Activated CD4-positive, alpha-beta T cell treated with anti-CD3 and anti-CD28 coated beads, Interleukin-2, Interleukin-4, amounts not matched to agents 100 ng/mL and 50 ng/mL, durations not matched to agents 16 hours and 8 hours (primary cell): ENCODE measurements at regions not wholly inside any gene's neighbourhood (a gene's known extent, or its start where the extent isn't known, plus 50 kb on each side); places are given as distances from the start of the nearest gene placed in this dataset.
"Not testable (repeated sequence)": the region's sequence is repeated elsewhere in the genome, so short reads cannot be mapped to it uniquely, and the experiment has no call there.

ENCODE experiments used
- DNase-seq: peaks from one replicate; pipeline ENCODE4 v3.0.0-alpha.2; 2020; ENCODE audit warnings: low spot score

GRCh38 chr10:33861016-33861704 is 526.7 kb upstream of the NRP1 start:
- no peak for DNase-seq

DNA sequence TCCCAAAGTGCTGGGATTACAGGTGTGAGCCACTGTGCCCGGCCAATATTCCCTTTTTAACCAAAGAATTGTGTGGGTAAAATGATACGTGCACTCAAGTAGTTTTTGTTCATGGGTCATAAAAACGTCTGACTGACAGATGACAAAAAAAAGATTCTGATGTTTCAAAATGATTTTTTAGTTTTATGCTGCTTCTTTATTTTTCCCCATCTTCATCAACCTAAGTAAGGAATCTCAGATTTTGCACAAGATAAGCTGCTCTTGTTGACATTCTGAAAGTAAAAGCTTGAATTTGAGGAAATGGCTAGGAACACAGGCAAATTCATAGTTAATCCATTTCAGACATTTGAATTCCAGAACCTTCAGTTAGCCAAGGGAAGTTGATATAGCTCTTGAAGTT is 526.1 kb upstream of the NRP1 start:
- DNase-seq = no peak

DNA sequence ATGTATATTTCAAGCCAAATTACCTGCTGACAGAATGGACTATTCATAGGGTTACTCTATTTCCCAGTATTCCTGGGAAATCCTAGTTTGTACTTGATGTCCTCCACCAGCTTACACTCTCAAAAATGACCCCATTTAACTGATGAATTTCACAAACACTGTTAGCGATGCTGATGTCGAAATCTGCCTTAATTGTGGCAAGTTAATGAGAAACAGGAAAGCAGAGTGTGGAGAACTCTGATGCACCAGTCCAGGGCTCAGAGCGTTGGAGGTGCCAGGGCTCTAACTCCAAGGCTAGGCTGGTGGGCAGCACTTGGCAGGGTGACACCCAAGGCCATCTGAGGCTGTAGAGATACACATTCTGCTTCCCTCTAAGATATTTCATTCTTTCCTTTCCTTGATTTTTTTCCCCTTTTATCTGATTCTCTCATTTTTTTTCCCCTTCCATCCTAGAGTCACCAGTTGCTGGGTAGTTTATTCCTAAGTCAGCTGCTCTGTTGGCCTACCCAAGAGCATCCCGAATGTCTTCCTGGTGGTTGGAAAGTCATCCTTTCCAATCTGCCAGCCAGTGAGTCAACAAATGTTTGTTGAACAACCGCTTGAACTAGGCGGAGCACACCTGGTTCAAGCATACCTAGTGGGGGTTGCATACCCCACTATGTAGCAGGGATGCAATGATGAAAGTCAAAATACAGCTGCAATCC is 525.0 kb upstream of the NRP1 start:
- DNase-seq = no peak

GRCh38 chr10:33858326-33858725 is 523.9 kb upstream of the NRP1 start:
- no peak for DNase-seq

GRCh38 chr10:33853221-33853620 is 518.8 kb upstream of the NRP1 start:
- not testable (repeated sequence) for DNase-seq

GRCh38 chr10:33843379-33843778 is 508.9 kb upstream of the NRP1 start:
- DNase-seq = no peak

DNA sequence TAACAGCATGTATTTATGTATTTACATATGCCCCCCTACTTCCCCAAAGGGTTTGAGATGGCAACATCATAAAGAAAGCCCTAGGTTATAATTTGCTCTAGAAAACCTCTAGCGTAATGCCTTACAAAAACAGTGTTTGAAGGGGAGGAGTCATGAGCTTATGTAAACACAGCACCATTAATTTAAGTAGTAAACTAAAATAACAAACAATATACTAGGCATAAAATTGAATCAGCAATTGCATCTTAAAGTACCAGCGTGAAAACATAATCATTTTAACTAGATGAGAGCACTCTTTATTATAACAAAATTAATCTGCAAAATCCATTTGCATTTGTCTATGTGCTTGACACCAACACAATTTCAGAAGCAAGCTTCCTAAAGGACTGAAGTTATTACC is 507.2 kb upstream of the NRP1 start:
- no peak for DNase-seq

- no peak for DNase-seq
These were observed 504.3 kb upstream of the NRP1 start for GRCh38 chr10:33838731-33839130.

GRCh38 chr10:33837736-33838135 is 503.3 kb upstream of the NRP1 start:
- DNase-seq = no peak

GRCh38 chr10:33835556-33835955 is 501.1 kb upstream of the NRP1 start:
- DNase-seq = no peak

- no peak for DNase-seq
These were observed 499.1 kb upstream of the NRP1 start for GRCh38 chr10:33833566-33833965.

GRCh38 chr10:33832124-33832787 is 497.8 kb upstream of the NRP1 start:
- DNase-seq = no peak

- no peak for DNase-seq
These were observed 497.1 kb upstream of the NRP1 start for GRCh38 chr10:33831591-33831990.

- not testable (repeated sequence) for DNase-seq
These were observed 495.4 kb upstream of the NRP1 start for GRCh38 chr10:33829899-33830298.

- DNase-seq = no peak
These were observed 494.1 kb upstream of the NRP1 start for GRCh38 chr10:33828592-33828991.

- DNase-seq = no peak
These were observed 491.7 kb upstream of the NRP1 start for GRCh38 chr10:33826186-33826585.

- no peak for DNase-seq
These were observed 488.3 kb upstream of the NRP1 start for GRCh38 chr10:33822774-33823173.

DNA sequence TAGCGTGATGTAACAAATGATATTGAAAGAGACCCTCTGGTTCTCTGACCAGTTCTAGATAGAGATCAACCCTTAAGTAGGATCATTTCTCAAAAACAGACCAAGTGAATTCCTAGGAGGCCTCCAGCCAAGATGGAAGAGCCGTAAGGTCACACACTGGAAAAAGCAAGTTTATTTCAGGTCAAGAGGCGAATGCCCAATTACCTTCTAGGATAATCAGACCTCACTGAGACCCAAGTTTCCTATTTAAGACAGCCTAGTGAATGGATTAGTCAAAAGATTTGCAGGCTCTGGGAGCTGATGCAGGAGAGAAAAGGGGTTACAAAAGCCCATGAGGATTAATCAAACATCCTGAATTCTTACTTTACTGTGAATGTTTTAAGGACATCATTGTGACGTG is 486.1 kb upstream of the NRP1 start:
- DNase-seq = no peak

DNA sequence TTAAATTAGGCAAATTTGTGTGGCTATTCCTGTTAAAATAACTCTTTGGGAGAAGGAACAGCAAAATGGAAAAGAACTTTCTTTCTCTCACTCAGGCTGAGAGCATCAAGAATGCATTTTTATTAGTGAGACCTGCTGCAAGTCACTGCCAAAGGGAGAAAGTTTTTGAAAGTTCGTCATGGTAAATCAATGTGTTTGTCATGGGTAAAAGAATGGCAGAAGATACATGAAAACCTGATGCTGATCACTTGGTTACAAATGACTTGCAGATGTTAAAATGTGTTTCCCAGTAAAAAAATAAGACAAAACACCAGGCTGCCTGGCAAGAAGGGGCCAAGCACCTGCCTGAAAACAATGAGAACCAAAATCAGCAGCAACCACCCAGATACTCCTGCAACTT is 484.7 kb upstream of the NRP1 start:
- DNase-seq = no peak

DNA sequence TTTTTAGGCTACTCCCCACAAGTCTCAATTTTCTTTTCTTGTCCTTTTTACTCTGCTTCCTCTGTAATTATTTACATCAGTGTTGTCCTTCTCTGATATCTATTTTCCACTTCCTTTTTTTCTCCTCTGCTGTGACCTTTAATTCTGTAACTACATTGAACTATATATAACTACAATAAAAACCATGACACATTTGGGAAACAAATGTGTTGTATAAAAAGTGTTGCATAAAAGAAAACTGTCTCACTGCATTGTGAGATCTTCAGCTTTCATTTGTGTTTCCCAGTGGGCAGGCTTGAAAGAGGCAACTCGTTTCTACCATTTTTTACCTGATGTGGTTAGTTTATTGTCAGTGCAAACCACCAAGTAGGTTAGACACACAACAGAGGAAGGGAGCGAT is 483.9 kb upstream of the NRP1 start:
- DNase-seq = no peak

GRCh38 chr10:33817605-33818004 is 483.1 kb upstream of the NRP1 start:
- no peak for DNase-seq

DNA sequence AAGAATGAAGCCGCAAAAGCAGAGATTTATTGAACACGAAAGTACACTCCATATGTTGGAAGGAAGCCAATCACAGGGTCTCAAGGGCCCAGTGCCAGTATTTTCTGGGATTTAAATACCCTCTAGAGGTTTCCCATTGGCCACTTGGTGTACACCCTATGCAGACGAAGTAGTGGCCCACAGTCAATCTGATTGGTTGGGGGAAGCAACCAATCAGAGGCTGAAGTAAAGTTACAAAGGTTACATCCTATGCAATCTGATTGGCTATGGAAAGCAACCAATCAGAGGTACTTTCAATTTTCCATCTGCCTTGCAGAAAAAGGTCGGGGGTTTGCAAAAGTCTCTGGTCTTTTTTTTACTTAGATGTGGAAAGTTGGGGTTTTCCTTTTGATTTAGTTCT is 481.3 kb upstream of the NRP1 start:
- no peak for DNase-seq

- no peak for DNase-seq
These were observed 479.4 kb upstream of the NRP1 start for GRCh38 chr10:33813871-33814270.
